GM12875 (cell line): ENCODE measurements at regions not wholly inside any gene's neighbourhood (a gene's known extent, or its start where the extent isn't known, plus 50 kb on each side); places are given as distances from the start of the nearest gene placed in this dataset.
"Not testable (repeated sequence)": the region's sequence is repeated elsewhere in the genome, so short reads cannot be mapped to it uniquely, and the experiment has no call there.

Source experiments
- H3K4me3 ChIP-seq: one replicate; pipeline ENCODE4 v1.5.1; 2011; ENCODE audit warnings: low read depth, low read length, control low read depth
- TF ChIP-seq, protein P1 (sequence below): IDR thresholded peaks from 2 replicates; pipeline ENCODE4 v1.5.1; 2011; ENCODE audit warnings: low read depth, mild to moderate bottlenecking, control low read depth, inconsistent platforms, low read length, moderate library complexity, borderline replicate concordance; ENCODE audit not compliant: insufficient read depth

DNA sequence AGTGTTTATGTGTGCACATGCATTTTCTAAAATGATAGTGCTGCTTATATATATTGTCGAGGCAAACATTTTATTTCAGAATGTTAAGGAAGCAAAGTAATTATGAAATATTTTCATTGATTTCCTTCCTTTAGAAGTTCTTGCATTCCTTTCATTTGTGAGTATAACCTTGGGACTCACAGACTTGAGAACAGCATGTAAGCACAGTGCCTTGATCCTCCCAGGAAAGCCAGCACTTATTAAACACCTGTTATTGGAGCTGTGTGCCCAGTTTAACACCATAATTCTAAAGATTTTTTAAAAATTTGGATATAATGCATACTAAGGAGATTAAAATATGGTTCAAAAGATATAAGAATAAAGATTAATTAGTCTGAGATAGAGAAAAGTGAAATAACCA, 554.4 kb upstream of the FAM98A start:
- TF ChIP-seq, protein P1, sequence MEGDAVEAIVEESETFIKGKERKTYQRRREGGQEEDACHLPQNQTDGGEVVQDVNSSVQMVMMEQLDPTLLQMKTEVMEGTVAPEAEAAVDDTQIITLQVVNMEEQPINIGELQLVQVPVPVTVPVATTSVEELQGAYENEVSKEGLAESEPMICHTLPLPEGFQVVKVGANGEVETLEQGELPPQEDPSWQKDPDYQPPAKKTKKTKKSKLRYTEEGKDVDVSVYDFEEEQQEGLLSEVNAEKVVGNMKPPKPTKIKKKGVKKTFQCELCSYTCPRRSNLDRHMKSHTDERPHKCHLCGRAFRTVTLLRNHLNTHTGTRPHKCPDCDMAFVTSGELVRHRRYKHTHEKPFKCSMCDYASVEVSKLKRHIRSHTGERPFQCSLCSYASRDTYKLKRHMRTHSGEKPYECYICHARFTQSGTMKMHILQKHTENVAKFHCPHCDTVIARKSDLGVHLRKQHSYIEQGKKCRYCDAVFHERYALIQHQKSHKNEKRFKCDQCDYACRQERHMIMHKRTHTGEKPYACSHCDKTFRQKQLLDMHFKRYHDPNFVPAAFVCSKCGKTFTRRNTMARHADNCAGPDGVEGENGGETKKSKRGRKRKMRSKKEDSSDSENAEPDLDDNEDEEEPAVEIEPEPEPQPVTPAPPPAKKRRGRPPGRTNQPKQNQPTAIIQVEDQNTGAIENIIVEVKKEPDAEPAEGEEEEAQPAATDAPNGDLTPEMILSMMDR: no peak
- no peak overlapping the region for H3K4me3 ChIP-seq

DNA sequence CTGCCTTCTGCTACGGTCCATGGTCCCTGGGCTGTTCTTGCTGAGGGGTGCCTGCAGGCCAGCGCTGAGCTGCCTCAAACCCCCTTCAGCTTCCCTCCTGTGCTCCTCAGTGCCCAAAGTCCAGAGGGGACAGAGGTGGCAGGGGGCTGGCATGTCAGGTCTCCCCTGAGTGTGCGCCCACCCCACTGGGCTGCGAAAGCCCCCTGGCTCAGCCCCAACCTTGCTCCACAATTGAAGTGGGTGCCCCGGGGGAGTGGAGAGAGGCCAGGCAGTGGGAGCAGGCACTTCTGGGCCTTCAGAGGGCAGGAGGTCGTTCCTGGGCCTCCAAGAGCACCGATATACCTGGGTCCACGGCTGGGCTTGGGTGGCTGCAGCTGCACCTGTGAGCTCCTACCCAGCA, 548.7 kb upstream of the FAM98A start:
- no peak overlapping the region for H3K4me3 ChIP-seq
- TF ChIP-seq, protein P1: no peak

DNA sequence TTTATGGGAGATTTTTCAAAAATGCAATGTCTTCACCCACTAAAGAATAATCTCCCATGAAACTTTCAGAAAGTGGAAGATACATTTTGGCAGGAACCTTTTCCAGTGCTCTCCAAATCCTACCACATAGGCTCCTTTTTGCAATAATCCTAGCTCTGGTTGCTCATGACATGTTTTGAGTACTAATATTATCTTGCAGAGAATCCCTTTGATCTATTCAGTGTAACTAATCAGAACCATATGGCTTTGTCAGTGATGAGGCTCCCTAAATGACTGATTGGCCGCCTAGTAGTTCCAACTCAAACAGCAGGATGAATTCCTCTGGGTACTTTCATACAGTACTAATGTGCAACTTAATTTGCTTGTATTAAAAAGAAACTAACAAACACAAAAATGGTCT, 544.0 kb upstream of the FAM98A start:
- H3K4me3 ChIP-seq: no peak overlapping the region
- TF ChIP-seq, protein P1: no peak

DNA sequence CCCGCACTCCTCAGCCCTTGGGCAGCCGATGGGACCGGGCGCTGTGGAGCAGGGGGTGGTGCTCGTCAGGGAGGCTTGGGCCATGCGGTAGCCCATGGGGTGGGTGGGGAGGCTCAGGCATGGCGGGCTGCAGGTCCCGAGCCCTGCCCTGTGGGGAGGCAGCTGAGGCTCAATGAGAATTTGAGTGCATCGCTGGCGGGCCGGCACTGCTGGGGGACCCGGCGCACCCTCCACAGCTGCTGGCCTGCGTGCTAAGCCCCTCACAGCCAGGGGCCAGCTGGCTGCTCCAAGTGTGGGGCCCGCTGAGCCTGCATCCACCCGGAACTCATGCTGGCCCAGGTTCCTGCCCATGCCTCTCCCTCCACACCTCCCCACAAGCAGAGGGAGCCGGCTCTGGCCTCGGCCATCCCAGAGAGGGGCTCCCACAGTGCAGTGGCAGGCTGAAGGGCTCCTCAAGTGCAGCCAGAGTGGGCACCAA, 543.5 kb upstream of the FAM98A start:
- not testable (repeated sequence) for H3K4me3 ChIP-seq

DNA sequence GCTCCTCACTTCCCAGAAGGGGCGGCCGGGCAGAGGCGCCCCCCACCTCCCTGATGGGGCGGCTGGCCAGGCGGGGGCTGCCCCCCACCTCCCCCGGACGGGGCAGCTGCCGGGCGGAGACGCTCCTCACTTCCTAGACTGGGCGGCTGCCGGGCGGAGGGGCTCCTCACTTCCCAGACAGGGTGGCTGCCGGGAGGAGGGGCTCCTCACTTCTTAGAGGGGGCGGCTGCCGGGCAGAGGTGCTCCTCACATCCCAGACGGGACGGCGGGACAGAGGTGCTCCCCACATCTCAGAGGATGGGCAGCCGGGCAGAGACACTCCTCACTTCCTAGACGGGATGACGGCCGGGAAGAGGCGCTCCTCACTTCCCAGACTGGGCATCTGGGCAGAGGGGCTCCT, 534.0 kb upstream of the FAM98A start:
- not testable (repeated sequence) for H3K4me3 ChIP-seq

DNA sequence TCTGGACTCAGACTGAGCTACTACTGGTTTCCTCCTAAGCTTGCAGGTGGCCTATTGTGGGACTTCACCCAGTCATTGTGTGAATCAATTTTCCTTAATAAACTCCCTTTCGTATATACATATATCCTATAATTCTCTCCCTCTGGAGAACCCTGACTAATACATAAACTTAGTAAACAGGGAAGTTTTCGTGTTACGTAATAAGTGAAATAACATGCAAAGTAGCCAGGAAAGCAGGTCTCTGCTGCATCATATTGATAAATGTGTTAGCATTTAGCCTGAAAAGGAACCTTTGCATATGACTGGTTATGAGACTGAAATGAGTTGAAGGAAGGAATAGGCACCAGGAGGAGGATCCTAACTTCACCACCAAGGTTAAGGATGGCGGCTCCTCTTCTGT, 527.2 kb upstream of the FAM98A start:
- TF ChIP-seq, protein P1: no peak
- no peak overlapping the region for H3K4me3 ChIP-seq

DNA sequence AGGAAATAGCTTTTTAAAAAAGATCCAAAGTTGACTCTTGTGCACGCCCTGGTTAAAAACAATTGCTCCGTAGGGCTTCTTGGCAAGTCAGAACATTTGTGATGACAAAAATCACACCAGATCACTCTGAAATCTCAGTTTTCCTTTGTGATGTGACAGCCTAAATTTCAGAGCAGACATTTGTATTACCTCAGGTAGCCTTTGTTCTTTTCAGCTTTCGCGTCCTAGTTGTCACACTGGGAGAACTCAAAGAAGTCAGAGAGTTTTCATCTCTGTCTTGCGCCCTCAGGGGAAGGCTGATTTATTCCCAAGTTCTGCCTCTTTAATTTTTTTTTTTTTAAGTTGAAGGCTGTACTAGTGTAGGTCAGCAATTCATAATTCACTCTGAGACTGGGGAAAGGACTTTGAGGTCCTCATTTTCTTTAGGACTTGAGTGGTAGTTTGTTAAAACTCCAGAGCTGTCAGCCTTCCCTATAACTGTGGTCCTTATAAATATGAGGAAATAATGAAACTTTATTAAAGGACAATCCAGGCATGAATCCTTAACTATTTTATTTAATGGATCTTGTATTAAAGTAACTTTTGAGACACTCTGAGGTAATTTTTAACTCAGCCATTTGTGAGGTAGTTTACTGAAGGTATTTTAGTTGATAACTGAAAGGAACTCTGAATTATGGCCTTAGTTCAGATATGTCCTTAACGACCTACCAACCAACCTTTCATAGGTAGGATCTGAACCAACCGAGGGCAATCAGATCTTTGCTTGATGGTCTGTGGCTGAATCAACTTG, 525.1 kb upstream of the FAM98A start:
- TF ChIP-seq, protein P1: no peak

DNA sequence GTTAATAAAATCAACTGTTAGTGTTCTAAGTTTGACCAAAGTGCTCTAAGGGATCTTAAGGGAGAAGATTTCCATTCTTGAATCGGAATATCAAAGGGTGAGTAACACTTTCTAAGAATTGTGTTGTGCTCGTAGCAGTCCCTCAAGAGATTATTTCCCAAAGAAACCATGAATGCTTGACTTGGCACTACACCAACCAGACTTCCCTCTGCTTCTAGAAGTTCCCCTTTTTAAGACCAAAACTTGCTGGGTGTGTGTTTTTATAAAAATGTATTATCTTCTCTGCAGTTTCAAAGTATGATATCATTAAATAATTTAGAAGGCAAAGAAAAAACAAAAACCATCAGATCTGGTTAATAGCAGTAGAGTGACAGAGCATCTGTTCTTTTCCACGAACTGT, 522.0 kb upstream of the FAM98A start:
- TF ChIP-seq, protein P1: no peak

More for the DNA sequence above, 525.1 kb upstream of the FAM98A start:
- no peak overlapping the region for H3K4me3 ChIP-seq

More for the DNA sequence above, 522.0 kb upstream of the FAM98A start:
- H3K4me3 ChIP-seq: no peak overlapping the region
